Mesenchymal stem cell (in vitro differentiated cells and primary cell): ENCODE measurements at regions not wholly inside any gene's neighbourhood (a gene's known extent, or its start where the extent isn't known, plus 50 kb on each side); places are given as distances from the start of the nearest gene placed in this dataset.

Experiments
- DNase-seq: peaks from one replicate; pipeline ENCODE4 v3.0.0-alpha.2; 2013
- H2AFZ ChIP-seq: one replicate; pipeline ENCODE4 v1.6.1; 2013; ENCODE audit warnings: low read depth, mild to moderate bottlenecking, control low read depth, inconsistent platforms, low read length, moderate library complexity
- H2AK5ac ChIP-seq: 2 replicates; pipeline ENCODE4 v1.6.1; 2013; ENCODE audit warnings: low read length, moderate library complexity, mild to moderate bottlenecking, inconsistent platforms; ENCODE audit not compliant: severe bottlenecking
- H2BK120ac ChIP-seq: one replicate; pipeline ENCODE4 v1.6.1; 2013; ENCODE audit warnings: low read depth, mild to moderate bottlenecking, inconsistent platforms, low read length, moderate library complexity
- H2BK12ac ChIP-seq, 2 experiments: one replicate each; pipeline ENCODE4 v1.6.1; 2013; ENCODE audit warnings: inconsistent platforms in 2 of 2, low read length in 2 of 2, mild to moderate bottlenecking in 2 of 2, moderate library complexity in 2 of 2, control low read depth in 1 of 2
- H2BK15ac ChIP-seq: one replicate; pipeline ENCODE4 v1.6.1; 2013; ENCODE audit warnings: mild to moderate bottlenecking, low read depth, inconsistent platforms; ENCODE audit not compliant: poor library complexity, severe bottlenecking
- H2BK5ac ChIP-seq: 2 replicates; pipeline ENCODE4 v1.6.1; 2013; ENCODE audit warnings: low read depth, mild to moderate bottlenecking, low read length, control low read depth, inconsistent platforms; ENCODE audit not compliant: poor library complexity, severe bottlenecking
- H3K14ac ChIP-seq, 2 experiments: one replicate each; pipeline ENCODE4 v1.6.1; 2013; ENCODE audit warnings: inconsistent platforms in 2 of 2, low read length in 2 of 2, control low read depth in 1 of 2, mild to moderate bottlenecking in 1 of 2, moderate library complexity in 1 of 2
- H3K18ac ChIP-seq, 2 experiments: one replicate each; pipeline ENCODE4 v1.6.1; 2013; ENCODE audit warnings: inconsistent platforms in 2 of 2, low read length in 2 of 2, control low read depth in 1 of 2, low read depth in 1 of 2, mild to moderate bottlenecking in 1 of 2
- H3K23ac ChIP-seq, 2 experiments: one replicate each; pipeline ENCODE4 v1.6.1; 2013; ENCODE audit warnings: inconsistent platforms in 2 of 2, low read length in 2 of 2, mild to moderate bottlenecking in 2 of 2, moderate library complexity in 2 of 2, control low read depth in 1 of 2
- H3K27ac ChIP-seq: 2 replicates; pipeline ENCODE4 v1.5.1; 2013; ENCODE audit warnings: mild to moderate bottlenecking, moderate library complexity, low read length, control low read depth, inconsistent platforms; ENCODE audit not compliant: poor library complexity, severe bottlenecking
- H3K27me3 ChIP-seq, 2 experiments: 2 replicates each; pipeline versions ENCODE4 v1.6.1 to v1.7.0; 2013; ENCODE audit warnings: low read length in 2 of 2, mild to moderate bottlenecking in 2 of 2, moderate library complexity in 2 of 2, control low read depth in 1 of 2, inconsistent platforms in 1 of 2; ENCODE audit not compliant: control insufficient read depth in 1 of 2, insufficient read depth in 1 of 2
- H3K36me3 ChIP-seq, 2 experiments: 2 replicates each; pipeline versions ENCODE4 v1.6.1 to v1.7.0; 2013; ENCODE audit warnings: low read length in 2 of 2, control low read depth in 1 of 2, inconsistent platforms in 1 of 2, low read depth in 1 of 2, mild to moderate bottlenecking in 1 of 2; ENCODE audit not compliant: insufficient read depth in 2 of 2, control insufficient read depth in 1 of 2
- H3K4ac ChIP-seq, 2 experiments: one replicate each; pipeline ENCODE4 v1.6.1; 2013; ENCODE audit warnings: inconsistent platforms in 2 of 2, low read length in 2 of 2, mild to moderate bottlenecking in 2 of 2, moderate library complexity in 2 of 2, control low read depth in 1 of 2, low read depth in 1 of 2
- H3K4me1 ChIP-seq: 2 replicates; pipeline ENCODE4 v1.6.1; 2013; ENCODE audit warnings: low read depth, low read length, control low read depth; ENCODE audit not compliant: control insufficient read depth, insufficient read depth
- H3K4me2 ChIP-seq: 2 replicates; pipeline ENCODE4 v1.6.1; 2013; ENCODE audit warnings: low read length, mild to moderate bottlenecking, inconsistent platforms; ENCODE audit not compliant: poor library complexity, severe bottlenecking
- H3K4me3 ChIP-seq, 2 experiments: 2 replicates each; pipeline versions ENCODE4 v1.5.1 to v1.7.0; 2013; ENCODE audit warnings: low read length in 2 of 2, mild to moderate bottlenecking in 2 of 2, control low read depth in 1 of 2, low read depth in 1 of 2; ENCODE audit not compliant: insufficient read depth in 1 of 2
- H3K79me1 ChIP-seq: replicated peaks from 2 replicates; pipeline ENCODE4 v1.6.1; 2013; ENCODE audit warnings: mild to moderate bottlenecking, control low read depth, low read length, inconsistent platforms; ENCODE audit not compliant: poor library complexity, severe bottlenecking
- H3K9ac ChIP-seq: 2 replicates; pipeline ENCODE4 v1.7.0; 2013; ENCODE audit warnings: mild to moderate bottlenecking, low read length, moderate library complexity
- H3K9me3 ChIP-seq: 2 replicates; pipeline ENCODE4 v1.7.0; 2013; ENCODE audit warnings: mild to moderate bottlenecking, low read length; ENCODE audit not compliant: control insufficient read depth
- H4K8ac ChIP-seq: one replicate; pipeline ENCODE4 v1.6.1; 2013; ENCODE audit warnings: inconsistent platforms, mild to moderate bottlenecking, low read length, moderate library complexity
- H4K91ac ChIP-seq: one replicate; pipeline ENCODE4 v1.6.1; 2013; ENCODE audit warnings: mild to moderate bottlenecking, low read length, inconsistent platforms
- WGBS: methylation state at CpG from one replicate; pipeline ENCODE4 v1.1.7; 2013; ENCODE audit warnings: mixed read lengths; 5-methylcytosine and 5-hydroxymethylcytosine counted together

DNA sequence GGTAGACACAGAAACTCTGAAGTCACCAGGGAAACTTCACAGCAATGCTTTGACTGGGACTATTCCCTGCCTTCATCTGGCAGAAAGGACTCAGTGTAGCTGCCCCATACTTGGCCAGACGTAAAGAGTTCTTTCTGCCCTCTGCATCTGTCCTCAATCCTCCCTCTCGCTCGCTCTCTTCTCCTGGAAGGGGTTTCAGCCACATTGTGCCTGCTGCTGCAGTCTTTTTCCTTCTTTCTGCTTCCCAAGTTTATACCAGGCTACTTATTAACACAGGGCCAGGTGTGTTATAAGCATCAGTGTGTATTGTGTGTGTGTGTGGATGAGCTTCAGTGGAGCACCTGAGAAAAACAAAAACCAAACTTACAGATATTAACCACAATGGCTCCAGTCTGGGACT, 638.4 kb downstream of the ACTR3B start:
- no peak overlapping the region for H3K4me2 ChIP-seq

DNA sequence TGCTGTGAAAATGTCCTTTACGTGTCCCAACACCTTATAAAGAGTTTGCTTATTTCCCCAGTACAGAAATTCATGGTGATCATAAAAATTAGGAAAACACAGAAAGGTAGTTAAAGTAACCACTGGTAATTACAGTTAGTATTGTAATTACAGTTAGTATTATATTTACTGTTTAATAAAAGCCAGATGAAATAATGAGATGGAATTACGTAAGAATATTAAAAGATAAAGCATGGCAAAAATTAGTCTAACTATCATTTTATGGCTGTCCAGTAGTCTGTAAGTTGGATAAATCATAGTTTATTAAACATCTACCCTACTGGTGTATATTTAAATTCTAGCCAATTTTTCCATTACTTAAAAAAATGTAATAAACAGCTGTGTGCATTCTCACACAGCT, 638.8 kb downstream of the ACTR3B start:
- no peaks in the 10 kb centered on the region for H3K27me3 ChIP-seq
- H3K79me1 ChIP-seq: no peaks in the 10 kb centered on the region
- H3K4me3 ChIP-seq: no peak overlapping the region
- H3K18ac ChIP-seq: no peak overlapping the region
- H3K4me2 ChIP-seq: no peak overlapping the region
- no peak overlapping the region for H3K9ac ChIP-seq
- peaks cover 13% of the 10 kb centered on the region for H3K9me3 ChIP-seq
- H2BK5ac ChIP-seq: no peak overlapping the region
- DNase-seq: no peak
- no peak overlapping the region for H2BK12ac ChIP-seq
- H2BK120ac ChIP-seq: no peak overlapping the region
- no peak overlapping the region for H3K14ac ChIP-seq
- H3K4me1 ChIP-seq: no peaks in the 10 kb centered on the region
- no peak overlapping the region for H2AFZ ChIP-seq
- H2BK15ac ChIP-seq: no peak overlapping the region
- no peak overlapping the region for H3K27ac ChIP-seq
- H4K91ac ChIP-seq: no peak overlapping the region
- WGBS: no CpG with 5 or more reads among the region's 2 CpGs
- H2AK5ac ChIP-seq: no peak overlapping the region
- no peak overlapping the region for H3K4ac ChIP-seq
- no peaks in the 10 kb centered on the region for H3K36me3 ChIP-seq
- H4K8ac ChIP-seq: no peak overlapping the region
- H3K23ac ChIP-seq: no peak overlapping the region

More for the DNA sequence above, 638.4 kb downstream of the ACTR3B start:
- Histone ChIP-seq H3K9me3 (peaks cover 15% of the 10 kb centered on the region), H2BK120ac (no peak overlapping the region), H3K36me3 (no peaks in the 10 kb centered on the region), H2BK5ac (no peak overlapping the region), H3K18ac (no peak overlapping the region), H3K79me1 (no peaks in the 10 kb centered on the region), H3K4me3 (no peak overlapping the region), H2BK12ac (no peak overlapping the region), H2AK5ac (no peak overlapping the region), H4K91ac (no peak overlapping the region), H3K27ac (no peak overlapping the region), H3K14ac (no peak overlapping the region), H2AFZ (no peak overlapping the region), H3K27me3 (no peaks in the 10 kb centered on the region), H3K4ac (no peak overlapping the region), H2BK15ac (no peak overlapping the region), H3K9ac (no peak overlapping the region), H3K4me1 (no peaks in the 10 kb centered on the region), H4K8ac (no peak overlapping the region), H3K23ac (no peak overlapping the region)
- no peak for DNase-seq
- 69% methylated on average over 3 of the region's 3 CpGs for WGBS

DNA sequence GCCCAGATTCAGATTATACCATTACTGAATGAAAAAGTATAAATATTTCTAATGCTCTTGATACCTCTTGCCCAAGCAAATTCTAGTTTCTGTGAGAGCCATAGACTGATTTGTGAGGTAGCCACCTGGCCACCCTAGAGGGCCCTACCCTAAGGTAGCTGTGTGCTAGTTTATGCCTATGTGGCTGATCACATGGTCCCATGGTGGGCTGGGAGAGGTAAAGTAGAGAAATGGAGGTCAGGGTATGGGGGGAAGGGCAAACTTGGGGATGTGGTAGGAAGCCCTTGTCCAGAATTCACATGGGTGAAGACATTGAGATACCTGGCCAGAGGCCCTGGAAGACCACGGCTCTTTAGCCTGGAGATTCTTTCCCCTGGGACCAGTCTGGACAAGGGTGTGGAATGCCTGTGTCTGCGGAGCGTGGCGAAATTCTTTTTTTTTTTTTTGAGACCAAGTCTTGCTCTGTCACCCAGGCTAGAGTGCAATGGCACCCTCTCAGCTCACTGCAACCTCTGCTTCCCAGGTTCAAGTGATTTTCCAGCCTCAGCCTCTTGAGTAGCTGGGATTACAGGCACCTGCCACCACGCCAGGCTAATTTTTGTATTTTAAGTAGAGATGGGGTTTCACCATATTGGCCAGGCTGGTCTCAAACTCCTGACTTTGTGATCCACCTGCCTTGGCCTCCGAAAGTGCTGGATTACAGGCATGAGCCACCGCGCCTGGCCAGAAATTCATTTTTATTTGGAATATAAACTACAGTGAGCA, 639.4 kb downstream of the ACTR3B start:
- no peak overlapping the region for H3K4me2 ChIP-seq
- H3K36me3 ChIP-seq: no peaks in the 10 kb centered on the region
- no peak overlapping the region for H3K23ac ChIP-seq
- no peaks in the 10 kb centered on the region for H3K27me3 ChIP-seq
- H2AK5ac ChIP-seq: no peak overlapping the region
- no peak overlapping the region for H4K91ac ChIP-seq
- no peak overlapping the region for H3K9ac ChIP-seq
- H3K14ac ChIP-seq: no peak overlapping the region
- DNase-seq: no peak
- H3K4ac ChIP-seq: no peak overlapping the region
- no peak overlapping the region for H2BK5ac ChIP-seq
- peaks cover 15% of the 10 kb centered on the region for H3K9me3 ChIP-seq
- 75% methylated on average over 8 of the region's 8 CpGs for WGBS
- no peak overlapping the region for H2BK12ac ChIP-seq
- H3K79me1 ChIP-seq: no peaks in the 10 kb centered on the region
- H3K27ac ChIP-seq: no peak overlapping the region
- H2BK15ac ChIP-seq: no peak overlapping the region
- no peak overlapping the region for H3K4me3 ChIP-seq
- no peaks in the 10 kb centered on the region for H3K4me1 ChIP-seq
- H3K18ac ChIP-seq: no peak overlapping the region
- H4K8ac ChIP-seq: no peak overlapping the region
- no peak overlapping the region for H2BK120ac ChIP-seq
- H2AFZ ChIP-seq: no peak overlapping the region

DNA sequence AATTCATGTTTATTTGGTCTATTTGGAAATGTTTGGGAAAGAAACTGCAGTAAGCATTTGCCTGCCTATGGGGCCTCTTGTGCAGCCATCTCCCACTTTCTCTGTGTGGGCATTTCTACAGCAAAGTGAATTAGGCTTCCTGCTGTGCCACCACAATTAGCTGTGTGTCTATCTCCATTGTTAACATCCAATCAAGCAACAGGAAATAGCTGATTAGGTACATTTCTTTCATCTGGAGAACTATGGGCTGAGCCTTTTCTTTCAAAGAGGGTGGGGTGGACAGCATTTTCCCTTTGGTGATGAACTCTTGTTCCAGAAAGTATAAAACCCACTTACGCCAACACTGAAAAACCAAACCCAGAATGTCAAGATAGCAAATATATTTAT, 640.0 kb downstream of the ACTR3B start:
- no peak overlapping the region for H3K4me2 ChIP-seq
- no peak overlapping the region for H4K8ac ChIP-seq
- no peaks in the 10 kb centered on the region for H3K36me3 ChIP-seq
- no peak overlapping the region for H3K14ac ChIP-seq
- H2BK5ac ChIP-seq: no peak overlapping the region
- WGBS: no CpG with 5 or more reads among the region's 1 CpG
- no peaks in the 10 kb centered on the region for H3K4me1 ChIP-seq
- no peak overlapping the region for H2BK120ac ChIP-seq
- H3K4ac ChIP-seq: no peak overlapping the region
- H3K23ac ChIP-seq: no peak overlapping the region
- H3K27ac ChIP-seq: no peak overlapping the region
- no peak overlapping the region for H2AFZ ChIP-seq
- no peaks in the 10 kb centered on the region for H3K79me1 ChIP-seq
- no peak overlapping the region for H2BK15ac ChIP-seq
- no peak overlapping the region for H2AK5ac ChIP-seq
- no peak for DNase-seq
- peaks cover 13% of the 10 kb centered on the region for H3K9me3 ChIP-seq
- no peak overlapping the region for H3K9ac ChIP-seq
- H4K91ac ChIP-seq: no peak overlapping the region
- no peak overlapping the region for H2BK12ac ChIP-seq
- no peaks in the 10 kb centered on the region for H3K27me3 ChIP-seq
- H3K4me3 ChIP-seq: no peak overlapping the region
- H3K18ac ChIP-seq: no peak overlapping the region
